Liver (tissue), 8 donors: ENCODE measurements at regions not wholly inside any gene's neighbourhood (a gene's known extent, or its start where the extent isn't known, plus 50 kb on each side); places are given as distances from the start of the nearest gene placed in this dataset.

Experiments
- DNase-seq: peaks from one replicate; pipeline ENCODE4 v3.0.0-alpha.2; 2017; ENCODE audit warnings: low spot score
- H3K27ac ChIP-seq, 2 donors: one replicate each; pipeline ENCODE4 v1.7.0; 2013; ENCODE audit warnings: inconsistent platforms in 2 of 2, low read length in 2 of 2, control low read depth in 1 of 2, low read depth in 1 of 2, mild to moderate bottlenecking in 1 of 2
- H3K27me3 ChIP-seq, 4 donors: one replicate each; pipeline versions ENCODE4 v1.6.1 to v1.7.0; 2013; ENCODE audit warnings: low read length in 3 of 4, inconsistent platforms in 1 of 4, mild to moderate bottlenecking in 1 of 4, moderate library complexity in 1 of 4; ENCODE audit not compliant: control insufficient read depth in 4 of 4, insufficient read depth in 4 of 4
- H3K36me3 ChIP-seq, 4 donors: one replicate each; pipeline versions ENCODE4 v1.6.1 to v1.7.0; 2013; ENCODE audit warnings: low read length in 3 of 4, mild to moderate bottlenecking in 3 of 4, low read depth in 1 of 4, moderate library complexity in 1 of 4; ENCODE audit not compliant: control insufficient read depth in 4 of 4, insufficient read depth in 3 of 4
- H3K4me1 ChIP-seq, 4 donors: one replicate each; pipeline versions ENCODE4 v1.6.1 to v1.7.0; 2013; ENCODE audit warnings: low read length in 3 of 4, mild to moderate bottlenecking in 3 of 4, moderate library complexity in 1 of 4; ENCODE audit not compliant: control insufficient read depth in 4 of 4, insufficient read depth in 4 of 4
- H3K4me3 ChIP-seq, 3 donors: one replicate each; pipeline versions ENCODE4 v1.6.1 to v1.7.0; 2013; ENCODE audit warnings: low read length in 3 of 3, control low read depth in 1 of 3, low read depth in 1 of 3, mild to moderate bottlenecking in 1 of 3
- H3K9ac ChIP-seq, 2 donors: one replicate each; pipeline ENCODE4 v1.7.0; 2013; ENCODE audit warnings: low read length in 2 of 2, mild to moderate bottlenecking in 2 of 2, moderate library complexity in 2 of 2, control low read depth in 1 of 2, low read depth in 1 of 2
- H3K9me3 ChIP-seq, 4 donors: one replicate each; pipeline versions ENCODE4 v1.6.1 to v1.7.0; 2013; ENCODE audit warnings: low read length in 3 of 4; ENCODE audit not compliant: control insufficient read depth in 4 of 4
- ATF3 ChIP-seq: IDR thresholded peaks from 2 replicates; pipeline ENCODE4 v1.6.1; 2016; ENCODE audit warnings: antibody characterized with exemption
- CTCF ChIP-seq: fragments of 150-350 bp; IDR thresholded peaks from 2 replicates; pipeline ENCODE4 v1.5.1; 2017; ENCODE audit warnings: improper control_type of control experiment, low read depth, low read length; ENCODE audit not compliant: missing input control
- EGR1 ChIP-seq, 2 donors: IDR thresholded peaks; 2 replicates each; pipeline ENCODE4 v1.6.1; 2016 to 2018; ENCODE audit warnings: antibody characterized with exemption in 2 of 2, low read depth in 2 of 2
- FOXA1 ChIP-seq: IDR thresholded peaks from 2 replicates; pipeline ENCODE4 v1.6.1; 2016; ENCODE audit warnings: antibody characterized with exemption
- FOXA2 ChIP-seq: IDR thresholded peaks from 2 replicates; pipeline ENCODE4 v1.6.1; 2016; ENCODE audit warnings: antibody characterized with exemption
- GABPA ChIP-seq, 2 donors: IDR thresholded peaks in 1 of 2; conservative IDR thresholded peaks in 1 of 2; 2 replicates each; pipeline ENCODE4 v1.6.1; 2016; ENCODE audit warnings: antibody characterized with exemption in 2 of 2, mild to moderate bottlenecking in 1 of 2, moderate library complexity in 1 of 2
- HNF4G ChIP-seq: IDR thresholded peaks from 2 replicates; pipeline ENCODE4 v1.6.1; 2016; ENCODE audit warnings: antibody characterized with exemption
- NR2F2 ChIP-seq: IDR thresholded peaks from 2 replicates; pipeline ENCODE4 v1.6.1; 2016; ENCODE audit warnings: antibody characterized with exemption
- RAD21 ChIP-seq, 2 donors: IDR thresholded peaks; 2 replicates each; pipeline ENCODE4 v1.6.1; 2016; ENCODE audit warnings: antibody characterized with exemption in 2 of 2, mild to moderate bottlenecking in 2 of 2
- REST ChIP-seq: IDR thresholded peaks from 2 replicates; pipeline ENCODE4 v1.6.1; 2016; ENCODE audit warnings: antibody characterized with exemption, mild to moderate bottlenecking
- RXRA ChIP-seq, 2 donors: IDR thresholded peaks; 2 replicates each; pipeline ENCODE4 v1.6.1; 2017 to 2018; ENCODE audit warnings: antibody characterized with exemption in 2 of 2, mild to moderate bottlenecking in 1 of 2
- SP1 ChIP-seq: IDR thresholded peaks from 2 replicates; pipeline ENCODE4 v1.6.1; 2018; ENCODE audit warnings: antibody characterized with exemption, mild to moderate bottlenecking
- TAF1 ChIP-seq: conservative IDR thresholded peaks from 2 replicates; pipeline ENCODE4 v1.6.1; 2016; ENCODE audit warnings: antibody characterized with exemption, mild to moderate bottlenecking
- YY1 ChIP-seq: IDR thresholded peaks from 2 replicates; pipeline ENCODE4 v1.6.1; 2016; ENCODE audit warnings: antibody characterized with exemption, mild to moderate bottlenecking
- ZBTB33 ChIP-seq: IDR thresholded peaks from 2 replicates; pipeline ENCODE4 v1.6.1; 2016; ENCODE audit warnings: antibody characterized with exemption
- WGBS: extraction: QIAGEN DNeasy Blood & Tissue Kit; methylation state at CpG from one replicate; pipeline ENCODE4 v1.1.7; 2013; 5-methylcytosine and 5-hydroxymethylcytosine counted together
- donor health status: healthy.
- donor health status: healthy.
- donor health status: healthy.
- donor health status: healthy.
- donor health status: healthy.

GRCh38 chr7:121557034-121557892 lies 161.2 kb upstream of the FAM3C start:
- Histone ChIP-seq H3K36me3 (no peaks in the 10 kb centered on the region), H3K4me3 (no peak overlapping the region), H3K4me1 (no peaks in the 10 kb centered on the region), H3K27ac (no peak overlapping the region), H3K9ac (no peak overlapping the region), H3K9me3 (no peaks in the 10 kb centered on the region), H3K27me3 (no peaks in the 10 kb centered on the region)
- 85% methylated on average over 4 of the region's 4 CpGs for WGBS
- TF ChIP-seq HNF4G (no peak), TAF1 (no peak)
- DNase-seq, result no peak

GRCh38 chr7:121555558-121555957 lies 159.4 kb upstream of the FAM3C start:
- Histone ChIP-seq H3K36me3 (no peaks in the 10 kb centered on the region), H3K9me3 (no peaks in the 10 kb centered on the region), H3K4me1 (no peaks in the 10 kb centered on the region), H3K27me3 (no peaks in the 10 kb centered on the region), H3K4me3 (no peak overlapping the region), H3K9ac (no peak overlapping the region), H3K27ac (no peak overlapping the region)
- WGBS, result 80% methylated on average over 3 of the region's 3 CpGs
- TF ChIP-seq FOXA2 (no peak), TAF1 (no peak), RXRA (IDR thresholded peaks at IDR 0.05) (no peak), ZBTB33 (no peak), EGR1 (IDR thresholded peaks at IDR 0.05; ENCODE audit: low read depth in 2 of 2) (no peak), REST (no peak), SP1 (no peak), ATF3 (no peak), CTCF (no peak), YY1 (no peak), RAD21 (IDR thresholded peaks at IDR 0.05) (no peak), GABPA (IDR thresholded peaks at IDR 0.05 in 1 of 2, conservative IDR thresholded peaks at IDR 0.05 in 1 of 2) (no peak), NR2F2 (no peak), FOXA1 (no peak)
- DNase-seq, result no peak
